ENCODE measurements at regions not wholly inside any gene's neighbourhood (a gene's known extent, or its start where the extent isn't known, plus 50 kb on each side); places are given as distances from the start of the nearest gene placed in this dataset.

GRCh38 chr14:97841762-97842161, 1044.6 kb downstream of the VRK1 start:
- TF ChIP-seq CTCF (IDR thresholded peaks at IDR 0.05; ENCODE audit: insufficient read depth, low read length, poor library complexity, severe bottlenecking): no peak
- H3K36me3 ChIP-seq (ENCODE audit: control insufficient read depth, insufficient read depth, low read length): no peaks in the 10 kb centered on the region
- no peaks in the 10 kb centered on the region for H3K27me3 ChIP-seq (replicated peaks; ENCODE audit: control insufficient read depth, insufficient read depth, low read length)
- H3K4me3 ChIP-seq (replicated peaks; ENCODE audit: low read depth, low read length): no peak overlapping the region
- DNase-seq (ENCODE audit: extremely low read depth, insufficient read length): no peak

GRCh38 chr14:97843066-97843465, 1045.9 kb downstream of the VRK1 start:
- no peak for DNase-seq (ENCODE audit: extremely low read depth, insufficient read length)
- Histone ChIP-seq H3K4me3 (replicated peaks; ENCODE audit: low read depth, low read length) (no peak overlapping the region), H3K36me3 (ENCODE audit: control insufficient read depth, insufficient read depth, low read length) (no peaks in the 10 kb centered on the region), H3K27me3 (replicated peaks; ENCODE audit: control insufficient read depth, insufficient read depth, low read length) (no peaks in the 10 kb centered on the region)
- no peak for TF ChIP-seq CTCF (IDR thresholded peaks at IDR 0.05; ENCODE audit: insufficient read depth, low read length, poor library complexity, severe bottlenecking)

GRCh38 chr14:97844042-97844441, 1046.9 kb downstream of the VRK1 start:
- TF ChIP-seq CTCF (IDR thresholded peaks at IDR 0.05; ENCODE audit: insufficient read depth, low read length, poor library complexity, severe bottlenecking): no peak
- no peak for DNase-seq (ENCODE audit: extremely low read depth, insufficient read length)
- Histone ChIP-seq H3K36me3 (ENCODE audit: control insufficient read depth, insufficient read depth, low read length) (no peaks in the 10 kb centered on the region), H3K27me3 (replicated peaks; ENCODE audit: control insufficient read depth, insufficient read depth, low read length) (no peaks in the 10 kb centered on the region), H3K4me3 (replicated peaks; ENCODE audit: low read depth, low read length) (no peak overlapping the region)

GRCh38 chr14:97846156-97846555, 1049.0 kb downstream of the VRK1 start:
- H3K4me3 ChIP-seq (replicated peaks; ENCODE audit: low read depth, low read length): no peak overlapping the region
- no peak for DNase-seq (ENCODE audit: extremely low read depth, insufficient read length)
- H3K27me3 ChIP-seq (replicated peaks; ENCODE audit: control insufficient read depth, insufficient read depth, low read length): no peaks in the 10 kb centered on the region
- no peaks in the 10 kb centered on the region for H3K36me3 ChIP-seq (ENCODE audit: control insufficient read depth, insufficient read depth, low read length)
- TF ChIP-seq CTCF (IDR thresholded peaks at IDR 0.05; ENCODE audit: insufficient read depth, low read length, poor library complexity, severe bottlenecking): no peak

GRCh38 chr14:97848317-97848980, 1051.3 kb downstream of the VRK1 start:
- H3K4me3 ChIP-seq (replicated peaks; ENCODE audit: low read depth, low read length): no peak overlapping the region
- H3K36me3 ChIP-seq (ENCODE audit: control insufficient read depth, insufficient read depth, low read length): no peaks in the 10 kb centered on the region
- DNase-seq (ENCODE audit: extremely low read depth, insufficient read length): no peak
- H3K27me3 ChIP-seq (replicated peaks; ENCODE audit: control insufficient read depth, insufficient read depth, low read length): no peaks in the 10 kb centered on the region
- no peak for TF ChIP-seq CTCF (IDR thresholded peaks at IDR 0.05; ENCODE audit: insufficient read depth, low read length, poor library complexity, severe bottlenecking)

- no peak for DNase-seq (ENCODE audit: extremely low read depth, insufficient read length)
- Histone ChIP-seq H3K4me3 (replicated peaks; ENCODE audit: low read depth, low read length) (no peak overlapping the region), H3K27me3 (replicated peaks; ENCODE audit: control insufficient read depth, insufficient read depth, low read length) (no peaks in the 10 kb centered on the region), H3K36me3 (ENCODE audit: control insufficient read depth, insufficient read depth, low read length) (no peaks in the 10 kb centered on the region)
- TF ChIP-seq CTCF (IDR thresholded peaks at IDR 0.05; ENCODE audit: insufficient read depth, low read length, poor library complexity, severe bottlenecking): no peak
Measured at GRCh38 chr14:97850466-97850865, 1053.3 kb downstream of the VRK1 start.

All from GM06990 (cell line).